GM23248 (cell line): ENCODE measurements at regions not wholly inside any gene's neighbourhood (a gene's known extent, or its start where the extent isn't known, plus 50 kb on each side); places are given as distances from the start of the nearest gene placed in this dataset.

ENCODE experiments used
- DNase-seq: peaks from one replicate; pipeline ENCODE4 v3.0.0-alpha.2; 2015
- H2AFZ ChIP-seq: fragments of 200-600 bp; sonication (generic); 2 replicates; pipeline ENCODE4 v1.6.1; 2016; ENCODE audit warnings: antibody characterized with exemption
- H3F3A ChIP-seq: fragments of 200-600 bp; sonication (generic); 2 replicates; pipeline ENCODE4 v1.6.1; 2016; ENCODE audit warnings: mild to moderate bottlenecking, antibody characterized with exemption, mixed run types; ENCODE audit not compliant: insufficient read depth
- H3K27ac ChIP-seq: fragments of 200-600 bp; sonication (generic); 2 replicates; pipeline ENCODE4 v1.5.1; 2016; ENCODE audit warnings: mild to moderate bottlenecking
- H3K27me3 ChIP-seq: fragments of 200-600 bp; sonication (generic); replicated peaks from 2 replicates; pipeline ENCODE4 v1.6.1; 2016; ENCODE audit warnings: mild to moderate bottlenecking; ENCODE audit not compliant: insufficient read depth
- H3K36me3 ChIP-seq: fragments of 200-600 bp; sonication (generic); 2 replicates; pipeline ENCODE4 v1.6.1; 2016; ENCODE audit warnings: low read depth, mild to moderate bottlenecking
- H3K4me1 ChIP-seq: fragments of 200-600 bp; sonication (generic); 2 replicates; pipeline ENCODE4 v1.6.1; 2016; ENCODE audit warnings: mild to moderate bottlenecking; ENCODE audit not compliant: insufficient read depth
- H3K4me2 ChIP-seq: fragments of 200-600 bp; sonication (generic); one replicate; pipeline ENCODE4 v1.6.1; 2016; ENCODE audit warnings: mild to moderate bottlenecking; ENCODE audit not compliant: unreplicated experiment
- H3K4me3 ChIP-seq: fragments of 200-600 bp; sonication (generic); 2 replicates; pipeline ENCODE4 v1.5.1; 2016; ENCODE audit warnings: mild to moderate bottlenecking
- H3K79me2 ChIP-seq: fragments of 200-600 bp; sonication (generic); 2 replicates; pipeline ENCODE4 v1.6.1; 2016; ENCODE audit warnings: mild to moderate bottlenecking; ENCODE audit not compliant: insufficient read depth
- H3K9ac ChIP-seq: fragments of 200-600 bp; sonication (generic); 2 replicates; pipeline ENCODE4 v1.6.1; 2016; ENCODE audit warnings: mild to moderate bottlenecking
- H3K9me2 ChIP-seq: fragments of 200-600 bp; sonication (generic); 2 replicates; pipeline ENCODE4 v1.6.1; 2016; ENCODE audit warnings: mixed run types, mild to moderate bottlenecking, moderate library complexity; ENCODE audit not compliant: insufficient read depth
- H3K9me3 ChIP-seq: fragments of 200-600 bp; sonication (generic); one replicate; pipeline ENCODE4 v1.6.1; 2017; ENCODE audit warnings: low read depth
- H4K20me1 ChIP-seq: fragments of 200-600 bp; sonication (generic); 2 replicates; pipeline ENCODE4 v1.6.0; 2016; ENCODE audit not compliant: insufficient read depth
- EZH2 ChIP-seq: fragments of 200-600 bp; sonication (generic); IDR thresholded peaks from 2 replicates; pipeline ENCODE4 v1.6.1; 2018; ENCODE audit warnings: antibody characterized with exemption, mild to moderate bottlenecking; ENCODE audit not compliant: insufficient read depth, poor library complexity, severe bottlenecking
- EZH2phosphoT487 ChIP-seq: fragments of 200-600 bp; sonication (generic); IDR thresholded peaks from 2 replicates; pipeline ENCODE4 v1.6.1; 2018; ENCODE audit warnings: antibody characterized with exemption, moderate library complexity, mild to moderate bottlenecking, low read depth; ENCODE audit not compliant: insufficient read depth
- WGBS, 2 experiments: methylation state at CpG; one replicate each; pipeline ENCODE4 v1.1.6; 2015 to 2017; ENCODE audit warnings: low lambda C conversion rate in 2 of 2, low coverage in 1 of 2; ENCODE audit errors: missing lambda C conversion rate in 2 of 2; 5-methylcytosine and 5-hydroxymethylcytosine counted together
- in situ Hi-C: fragments of 300-500 bp; cut with MboI; formaldehyde crosslinking; loops from 2 replicates; pipeline ENCODE4 v1.15.0; 2020

DNA sequence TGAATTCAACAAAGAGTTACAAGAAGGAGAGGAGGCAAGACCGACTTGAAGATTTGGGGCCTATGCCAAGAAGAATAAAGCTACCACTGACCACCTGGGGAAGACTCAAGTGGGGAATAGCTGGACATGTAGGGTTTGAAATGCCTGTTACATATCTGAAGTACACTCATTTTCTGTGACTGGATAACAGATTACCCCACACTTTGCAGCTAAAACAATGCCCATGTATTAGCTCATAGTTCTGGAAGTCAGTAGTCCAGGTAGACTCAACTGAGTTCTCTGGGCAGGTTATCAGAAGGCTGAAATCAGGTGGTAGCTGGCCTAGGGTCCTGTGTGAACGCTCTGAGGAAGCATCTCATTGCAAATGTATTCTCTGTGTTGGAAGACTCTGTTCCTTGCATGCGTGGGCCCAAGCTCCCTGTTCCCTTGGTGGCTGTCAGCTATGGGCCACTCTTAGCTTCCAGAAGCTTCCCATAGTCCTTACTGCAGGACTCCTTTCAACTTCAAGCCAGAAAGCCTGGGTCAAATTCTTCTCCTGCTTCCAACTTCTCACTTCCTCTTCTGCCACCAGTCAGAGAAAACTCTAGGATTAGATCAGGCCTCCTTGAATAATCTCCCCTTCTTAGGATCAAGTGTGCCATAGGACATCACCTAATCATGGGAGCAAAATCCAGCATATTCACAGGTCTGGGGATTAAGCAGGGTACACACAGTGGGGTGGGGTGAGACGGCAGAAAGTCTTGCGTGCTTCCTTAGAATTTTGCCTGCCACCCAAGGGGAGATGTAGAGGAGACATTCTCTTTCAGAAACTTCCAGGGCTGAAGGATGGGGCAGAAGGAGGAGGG, 187.8 kb downstream of the SHQ1 start:
- peaks cover 4% of the 10 kb centered on the region; the same call in 1 of the 2 replicates for H3K27me3 ChIP-seq
- H3K27ac ChIP-seq, result no peak overlapping the region
- H2AFZ ChIP-seq, result no peak overlapping the region
- DNase-seq, result peak; percentile 32
- no peaks in the 10 kb centered on the region for H3K36me3 ChIP-seq
- no peak for TF ChIP-seq EZH2
- no peak for TF ChIP-seq EZH2phosphoT487
- H3K4me1 ChIP-seq, result peaks cover 32% of the 10 kb centered on the region
- peaks cover 15% of the 10 kb centered on the region for H3F3A ChIP-seq
- WGBS, 2 experiments, result 48 to 54% methylated on average over 5 of the region's 5 CpGs
- H3K9me3 ChIP-seq, result no peaks in the 10 kb centered on the region
- no peak overlapping the region for H3K4me3 ChIP-seq
- no peaks in the 10 kb centered on the region for H4K20me1 ChIP-seq
- H3K9ac ChIP-seq, result no peak overlapping the region
- H3K9me2 ChIP-seq, result no peaks in the 10 kb centered on the region
- H3K79me2 ChIP-seq, result no peaks in the 10 kb centered on the region
- in situ Hi-C loops, result no loop called here
- H3K4me2 ChIP-seq, result peak overlapping the region; percentile 46

DNA sequence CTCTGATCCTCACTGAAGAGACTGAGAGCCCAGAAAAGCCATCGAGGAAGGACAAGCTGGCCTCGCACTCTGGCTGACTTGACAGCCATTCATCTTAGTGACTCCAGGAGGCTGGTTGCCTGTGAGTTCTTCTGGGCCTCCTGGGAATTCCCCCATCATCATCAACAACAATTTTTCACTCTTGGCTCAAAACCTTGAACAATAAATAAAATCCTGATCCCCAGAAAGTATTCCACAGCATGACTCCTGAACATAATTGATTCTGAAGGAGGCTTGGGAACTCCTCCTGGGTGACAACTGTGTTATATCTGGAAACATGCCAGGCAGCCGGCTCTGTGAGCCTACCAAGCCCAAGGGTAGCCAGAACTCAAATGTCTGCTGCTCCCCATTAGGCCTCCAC, 188.6 kb downstream of the SHQ1 start:
- no peak for DNase-seq

DNA sequence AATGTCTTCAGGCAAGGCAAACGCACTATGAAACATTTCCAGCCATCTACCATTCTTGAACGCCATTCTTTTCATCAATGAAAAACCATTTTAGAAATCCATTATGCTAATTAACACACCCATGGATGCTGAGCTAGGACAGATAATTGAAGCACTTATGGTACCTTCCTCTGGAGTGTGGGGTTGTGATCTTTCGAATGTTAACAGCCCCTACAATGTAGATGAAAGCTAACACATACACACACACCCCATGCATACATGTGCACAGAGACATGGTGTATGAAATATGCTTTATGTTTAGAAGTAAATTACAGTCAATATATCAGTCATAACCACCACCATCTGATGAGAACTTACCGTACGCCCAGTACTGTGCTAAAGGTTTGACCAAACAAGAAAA, 189.1 kb downstream of the SHQ1 start:
- H3K27me3 ChIP-seq, result peaks cover 13% of the 10 kb centered on the region; the same call in 1 of the 2 replicates
- no peaks in the 10 kb centered on the region for H4K20me1 ChIP-seq
- TF ChIP-seq EZH2 (no peak), EZH2phosphoT487 (no peak)
- no peaks in the 10 kb centered on the region for H3K9me3 ChIP-seq
- H3K9ac ChIP-seq, result no peak overlapping the region
- H3K27ac ChIP-seq, result no peak overlapping the region
- no peak overlapping the region for H2AFZ ChIP-seq
- in situ Hi-C loops, result no loop called here
- WGBS, 2 experiments, result 94 to 99% methylated on average over 5 of the region's 5 CpGs
- H3K36me3 ChIP-seq, result no peaks in the 10 kb centered on the region
- H3K4me3 ChIP-seq, result no peak overlapping the region
- peaks cover 6% of the 10 kb centered on the region for H3F3A ChIP-seq
- no peak for DNase-seq
- no peaks in the 10 kb centered on the region for H3K79me2 ChIP-seq
- no peaks in the 10 kb centered on the region for H3K9me2 ChIP-seq
- no peak overlapping the region for H3K4me2 ChIP-seq
- H3K4me1 ChIP-seq, result peaks cover 24% of the 10 kb centered on the region

More for the DNA sequence above, 188.6 kb downstream of the SHQ1 start:
- no peaks in the 10 kb centered on the region for H3K9me3 ChIP-seq
- 51 to 55% methylated on average over 3 of the region's 3 CpGs for WGBS, 2 experiments
- no peaks in the 10 kb centered on the region for H3K9me2 ChIP-seq
- H3K36me3 ChIP-seq, result no peaks in the 10 kb centered on the region
- in situ Hi-C loops, result no loop called here
- H3K4me2 ChIP-seq, result no peak overlapping the region
- no peak overlapping the region for H2AFZ ChIP-seq
- H3F3A ChIP-seq, result peaks cover 10% of the 10 kb centered on the region
- H3K27ac ChIP-seq, result no peak overlapping the region
- no peak for TF ChIP-seq EZH2phosphoT487
- no peak for TF ChIP-seq EZH2
- H3K4me3 ChIP-seq, result no peak overlapping the region
- no peaks in the 10 kb centered on the region for H4K20me1 ChIP-seq
- H3K4me1 ChIP-seq, result peaks cover 28% of the 10 kb centered on the region
- H3K79me2 ChIP-seq, result no peaks in the 10 kb centered on the region
- peaks cover 13% of the 10 kb centered on the region; the same call in 1 of the 2 replicates for H3K27me3 ChIP-seq
- H3K9ac ChIP-seq, result no peak overlapping the region

DNA sequence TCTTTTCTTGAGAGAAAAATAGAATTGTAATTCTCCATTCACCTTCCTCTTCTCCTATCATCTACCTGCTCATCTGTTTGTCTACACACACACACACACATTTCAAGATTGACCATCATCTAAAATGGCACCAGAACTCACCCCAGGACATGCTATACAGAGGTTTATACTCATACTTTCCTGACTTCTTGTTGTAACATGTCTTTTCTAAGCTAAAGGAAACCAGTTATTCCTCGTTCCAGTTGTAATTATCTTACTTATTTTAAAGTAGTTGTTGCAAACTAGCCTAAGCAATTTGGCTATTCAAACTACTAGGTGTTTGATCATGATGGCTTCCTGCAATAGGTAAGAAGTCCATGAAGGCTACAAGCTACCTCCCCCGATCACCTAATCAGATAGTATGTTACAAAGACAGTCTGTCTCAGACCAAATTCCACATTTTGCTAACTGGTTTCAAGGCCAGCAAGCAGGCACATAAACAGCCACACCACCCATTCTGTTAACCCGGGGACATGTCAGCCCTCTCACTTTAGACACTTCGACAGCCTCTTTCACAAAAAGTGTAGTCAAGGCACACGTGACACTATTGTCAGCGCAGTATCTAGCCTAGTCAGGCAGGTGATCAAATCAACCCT, 189.7 kb downstream of the SHQ1 start:
- in situ Hi-C loops, result no loop called here

More for the DNA sequence above, 189.7 kb downstream of the SHQ1 start:
- TF ChIP-seq EZH2, result no peak
- no peak for TF ChIP-seq EZH2phosphoT487
- no peak overlapping the region for H3K9ac ChIP-seq
- H3K4me2 ChIP-seq, result no peak overlapping the region
- H3K9me3 ChIP-seq, result no peaks in the 10 kb centered on the region
- no peaks in the 10 kb centered on the region for H3K36me3 ChIP-seq
- WGBS, 2 experiments, result 88 to 90% methylated on average over 6 of the region's 6 CpGs
- H3K4me1 ChIP-seq, result peaks cover 18% of the 10 kb centered on the region
- H2AFZ ChIP-seq, result no peak overlapping the region
- H3K27me3 ChIP-seq, result peaks cover 13% of the 10 kb centered on the region; the same call in 1 of the 2 replicates
- H3K79me2 ChIP-seq, result no peaks in the 10 kb centered on the region
- no peaks in the 10 kb centered on the region for H4K20me1 ChIP-seq
- no peak overlapping the region for H3K27ac ChIP-seq
- H3K4me3 ChIP-seq, result no peak overlapping the region
- H3K9me2 ChIP-seq, result no peaks in the 10 kb centered on the region
- no peak for DNase-seq
- H3F3A ChIP-seq, result peaks cover 4% of the 10 kb centered on the region
